H1 (cell line): ENCODE measurements at regions not wholly inside any gene's neighbourhood (a gene's known extent, or its start where the extent isn't known, plus 50 kb on each side); places are given as distances from the start of the nearest gene placed in this dataset.

Experiments
- CREB1 ChIP-seq: IDR thresholded peaks from 2 replicates; pipeline ENCODE4 v1.6.1; 2012; ENCODE audit warnings: inconsistent platforms
- E2F6 ChIP-seq: IDR thresholded peaks from 2 replicates; pipeline ENCODE4 v1.6.1; 2012; ENCODE audit warnings: inconsistent platforms
- MAX ChIP-seq: IDR thresholded peaks from 2 replicates; pipeline ENCODE4 v1.6.1; 2012; ENCODE audit warnings: inconsistent platforms
- NRF1 ChIP-seq: IDR thresholded peaks from 2 replicates; pipeline ENCODE4 v1.6.1; 2011; ENCODE audit warnings: mild to moderate bottlenecking, low read depth, low read length, improper control_type of control experiment
- POLR2AphosphoS5 ChIP-seq: IDR thresholded peaks from 2 replicates; pipeline ENCODE4 v1.6.1; 2011; ENCODE audit warnings: low read depth, low read length
- TAF1 ChIP-seq: IDR thresholded peaks from 2 replicates; pipeline ENCODE4 v1.6.1; 2011; ENCODE audit warnings: mild to moderate bottlenecking, low read depth, low read length

GRCh38 chr22:49305966-49306631 lies 521.6 kb downstream of the BRD1 start:
- TF ChIP-seq TAF1 = no peak
- no peak for TF ChIP-seq CREB1
- no peak for TF ChIP-seq MAX
- TF ChIP-seq POLR2AphosphoS5 = no peak
- no peak for TF ChIP-seq E2F6
- no peak for TF ChIP-seq NRF1
